CD14-positive monocyte (primary cell): ENCODE measurements at regions not wholly inside any gene's neighbourhood (a gene's known extent, or its start where the extent isn't known, plus 50 kb on each side); places are given as distances from the start of the nearest gene placed in this dataset.

Experiments used
- DNase-seq, 3 donors: peaks; one replicate each; pipeline ENCODE4 v3.0.0-alpha.2; 2011 to 2022
- H2AFZ ChIP-seq: 2 replicates; pipeline ENCODE4 v1.6.0; 2012; ENCODE audit warnings: mild to moderate bottlenecking, low read depth, low read length, inconsistent platforms; ENCODE audit not compliant: insufficient read depth, poor library complexity, severe bottlenecking
- H3K27ac ChIP-seq, 2 donors: 1 replicate in 1 of 2; 2 replicates in 1 of 2; pipeline ENCODE4 v1.5.1; 2012 to 2013; ENCODE audit warnings: low read length in 2 of 2, control low read depth in 1 of 2, inconsistent platforms in 1 of 2, low read depth in 1 of 2, mild to moderate bottlenecking in 1 of 2
- H3K27me3 ChIP-seq, 2 donors: one replicate each; pipeline versions ENCODE4 v1.6.0 to v1.6.1; 2011 to 2013; ENCODE audit warnings: low read length in 2 of 2; ENCODE audit not compliant: control insufficient read depth in 2 of 2, insufficient read depth in 2 of 2
- H3K36me3 ChIP-seq, 2 donors: replicated peaks in 1 of 2; 1 replicate in 1 of 2; 2 replicates in 1 of 2; pipeline versions ENCODE4 v1.5.1 to v1.6.1; 2012 to 2013; ENCODE audit warnings: low read length in 2 of 2, control low read depth in 1 of 2, inconsistent platforms in 1 of 2, mild to moderate bottlenecking in 1 of 2; ENCODE audit not compliant: insufficient read depth in 2 of 2, control insufficient read depth in 1 of 2
- H3K4me1 ChIP-seq, 2 donors: 1 replicate in 1 of 2; 2 replicates in 1 of 2; pipeline versions ENCODE4 v1.5.1 to v1.6.1; 2012 to 2013; ENCODE audit warnings: low read length in 2 of 2, control low read depth in 1 of 2, inconsistent platforms in 1 of 2, mild to moderate bottlenecking in 1 of 2, moderate library complexity in 1 of 2; ENCODE audit not compliant: insufficient read depth in 2 of 2, control insufficient read depth in 1 of 2
- H3K4me2 ChIP-seq: replicated peaks from 2 replicates; pipeline ENCODE3; 2012; ENCODE audit warnings: low read length, moderate library complexity, mild to moderate bottlenecking; ENCODE audit not compliant: poor library complexity, severe bottlenecking; ENCODE audit errors: extremely low read depth
- H3K4me3 ChIP-seq, 3 experiments: fragments of 200-600 bp in 1 of 3; sonication (generic) in 1 of 3; replicated peaks in 1 of 3; 1 replicate in 2 of 3; 2 replicates in 1 of 3; pipeline ENCODE4 v1.5.1; 2011 to 2013; ENCODE audit warnings: low read length in 3 of 3, mild to moderate bottlenecking in 3 of 3, control low read depth in 2 of 3, low read depth in 2 of 3, inconsistent platforms in 1 of 3, moderate library complexity in 1 of 3
- H3K79me2 ChIP-seq: 2 replicates; pipeline ENCODE4 v1.6.0; 2012; ENCODE audit warnings: mild to moderate bottlenecking, control low read depth, inconsistent platforms, low read length, moderate library complexity; ENCODE audit not compliant: insufficient read depth
- H3K9ac ChIP-seq: 2 replicates; pipeline ENCODE4 v1.6.0; 2017; ENCODE audit warnings: low read length, mild to moderate bottlenecking; ENCODE audit not compliant: insufficient read depth, poor library complexity, severe bottlenecking
- H3K9me3 ChIP-seq, 2 donors: replicated peaks in 1 of 2; 1 replicate in 1 of 2; 2 replicates in 1 of 2; pipeline versions ENCODE4 v1.5.1 to v1.6.1; 2012 to 2013; ENCODE audit warnings: low read length in 2 of 2, control low read depth in 1 of 2; ENCODE audit not compliant: control insufficient read depth in 1 of 2, insufficient read depth in 1 of 2
- H4K20me1 ChIP-seq: 2 replicates; pipeline ENCODE4 v1.6.0; 2012; ENCODE audit warnings: mild to moderate bottlenecking, low read length, control low read depth, moderate library complexity; ENCODE audit not compliant: insufficient read depth
- H3K27ac Mint-ChIP-seq, 7 donors: one replicate each; pipeline ENCODE4 v1.8.0; 2020; ENCODE audit warnings: mild to moderate bottlenecking in 7 of 7, mixed read lengths in 7 of 7, moderate library complexity in 6 of 7, inconsistent platforms in 2 of 7
- H3K27me3 Mint-ChIP-seq, 3 donors: one replicate each; pipeline ENCODE4 v1.8.0; 2021 to 2022; ENCODE audit warnings: low read depth in 3 of 3, mild to moderate bottlenecking in 3 of 3, mixed read lengths in 3 of 3, moderate library complexity in 3 of 3, inconsistent platforms in 1 of 3
- H3K36me3 Mint-ChIP-seq, 2 donors: one replicate each; pipeline ENCODE4 v1.8.0; 2020; ENCODE audit warnings: mixed read lengths in 2 of 2, inconsistent platforms in 1 of 2, mild to moderate bottlenecking in 1 of 2
- H3K4me1 Mint-ChIP-seq: one replicate; pipeline ENCODE4 v1.8.0; 2020; ENCODE audit warnings: mild to moderate bottlenecking, mixed read lengths
- H3K4me3 Mint-ChIP-seq, 2 donors: one replicate each; pipeline ENCODE4 v1.8.0; 2020; ENCODE audit warnings: mild to moderate bottlenecking in 2 of 2, mixed read lengths in 2 of 2, moderate library complexity in 1 of 2
- H3K9me3 Mint-ChIP-seq, 7 donors: one replicate each; pipeline ENCODE4 v1.8.0; 2020 to 2022; ENCODE audit warnings: mixed read lengths in 7 of 7, mild to moderate bottlenecking in 6 of 7, moderate library complexity in 6 of 7, inconsistent platforms in 2 of 7
- intact Hi-C, 2 donors: fragments of 100-400 bp; cut with micrococcal nuclease; formaldehyde crosslinking; loops; one replicate each; pipeline versions ENCODE4 v1.15.0 to v1.15.1; 2023
- TF ChIP-seq, protein P1 (sequence below): fragments of 200-600 bp; IDR thresholded peaks from one replicate; pipeline ENCODE4 v1.8.0; 2022; ENCODE audit warnings: antibody characterized with exemption, mild to moderate bottlenecking

- H3K9me3 ChIP-seq: no peaks in the 10 kb centered on the region
- no peak overlapping the region for H3K4me2 ChIP-seq
- Mint-ChIP-seq H3K36me3 (no peaks in the 10 kb centered on the region), H3K4me3 (no peak overlapping the region), H3K9me3 (peaks cover 0 to 4% (median 0%) of the 10 kb centered on the region in 7 donors), H3K27ac (no peak overlapping the region), H3K4me1 (no peaks in the 10 kb centered on the region), H3K27me3 (no peaks in the 10 kb centered on the region)
- no peak overlapping the region for H3K9ac ChIP-seq
- no peak overlapping the region for H3K27ac ChIP-seq
- no peak for DNase-seq
- no peaks in the 10 kb centered on the region for H4K20me1 ChIP-seq
- H3K79me2 ChIP-seq: no peaks in the 10 kb centered on the region
- intact Hi-C loops: no loop called here
- no peak overlapping the region for H3K4me3 ChIP-seq
- no peak overlapping the region for H2AFZ ChIP-seq
- no peaks in the 10 kb centered on the region for H3K4me1 ChIP-seq
- TF ChIP-seq, protein P1, sequence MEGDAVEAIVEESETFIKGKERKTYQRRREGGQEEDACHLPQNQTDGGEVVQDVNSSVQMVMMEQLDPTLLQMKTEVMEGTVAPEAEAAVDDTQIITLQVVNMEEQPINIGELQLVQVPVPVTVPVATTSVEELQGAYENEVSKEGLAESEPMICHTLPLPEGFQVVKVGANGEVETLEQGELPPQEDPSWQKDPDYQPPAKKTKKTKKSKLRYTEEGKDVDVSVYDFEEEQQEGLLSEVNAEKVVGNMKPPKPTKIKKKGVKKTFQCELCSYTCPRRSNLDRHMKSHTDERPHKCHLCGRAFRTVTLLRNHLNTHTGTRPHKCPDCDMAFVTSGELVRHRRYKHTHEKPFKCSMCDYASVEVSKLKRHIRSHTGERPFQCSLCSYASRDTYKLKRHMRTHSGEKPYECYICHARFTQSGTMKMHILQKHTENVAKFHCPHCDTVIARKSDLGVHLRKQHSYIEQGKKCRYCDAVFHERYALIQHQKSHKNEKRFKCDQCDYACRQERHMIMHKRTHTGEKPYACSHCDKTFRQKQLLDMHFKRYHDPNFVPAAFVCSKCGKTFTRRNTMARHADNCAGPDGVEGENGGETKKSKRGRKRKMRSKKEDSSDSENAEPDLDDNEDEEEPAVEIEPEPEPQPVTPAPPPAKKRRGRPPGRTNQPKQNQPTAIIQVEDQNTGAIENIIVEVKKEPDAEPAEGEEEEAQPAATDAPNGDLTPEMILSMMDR: no peak
- H3K36me3 ChIP-seq: no peaks in the 10 kb centered on the region
- H3K27me3 ChIP-seq: no peaks in the 10 kb centered on the region
These were observed 232.3 kb downstream of the COL12A1 start for GRCh38 chr6:74973591-74973990.

DNA sequence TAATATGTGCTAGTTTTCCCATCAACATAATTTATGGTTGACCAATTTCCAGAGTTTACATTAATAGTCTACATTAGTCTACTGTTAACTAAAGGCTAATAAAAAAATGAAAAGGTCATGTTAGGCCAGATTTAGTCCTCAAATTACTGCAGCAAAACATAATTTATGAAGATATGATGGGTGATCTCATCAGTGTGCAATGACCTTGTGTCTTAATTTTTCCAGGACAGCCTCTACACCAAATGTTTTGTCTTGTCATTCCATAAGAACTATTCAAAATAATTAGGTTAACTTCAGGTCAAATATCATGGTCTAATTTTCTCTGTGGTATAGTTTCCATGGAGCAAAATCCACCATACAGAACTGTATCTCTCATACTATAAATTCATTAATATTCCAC, 234.2 kb downstream of the COL12A1 start:
- TF ChIP-seq, protein P1: no peak
- Histone ChIP-seq H4K20me1 (no peaks in the 10 kb centered on the region), H3K4me3 (no peak overlapping the region), H2AFZ (no peak overlapping the region), H3K4me1 (no peaks in the 10 kb centered on the region), H3K27me3 (no peaks in the 10 kb centered on the region), H3K79me2 (no peaks in the 10 kb centered on the region), H3K4me2 (no peak overlapping the region), H3K36me3 (no peaks in the 10 kb centered on the region), H3K9me3 (no peaks in the 10 kb centered on the region), H3K27ac (no peak overlapping the region), H3K9ac (no peak overlapping the region)
- no peaks in the 10 kb centered on the region for H3K36me3 Mint-ChIP-seq
- peaks cover 0 to 3% (median 0%) of the 10 kb centered on the region in 7 donors for H3K9me3 Mint-ChIP-seq
- intact Hi-C loops: no loop called here
- no peaks in the 10 kb centered on the region for H3K4me1 Mint-ChIP-seq
- no peak overlapping the region for H3K27ac Mint-ChIP-seq
- H3K27me3 Mint-ChIP-seq: no peaks in the 10 kb centered on the region
- no peak for DNase-seq
- H3K4me3 Mint-ChIP-seq: no peak overlapping the region
